ENCODE measurements at regions not wholly inside any gene's neighbourhood (a gene's known extent, or its start where the extent isn't known, plus 50 kb on each side); places are given as distances from the start of the nearest gene placed in this dataset.
A peak's percentile ranks its signal among the peaks of the same experiment; 100 is the strongest.
"Not testable (repeated sequence)": the region's sequence is repeated elsewhere in the genome, so short reads cannot be mapped to it uniquely, and the experiment has no call there.

DNA sequence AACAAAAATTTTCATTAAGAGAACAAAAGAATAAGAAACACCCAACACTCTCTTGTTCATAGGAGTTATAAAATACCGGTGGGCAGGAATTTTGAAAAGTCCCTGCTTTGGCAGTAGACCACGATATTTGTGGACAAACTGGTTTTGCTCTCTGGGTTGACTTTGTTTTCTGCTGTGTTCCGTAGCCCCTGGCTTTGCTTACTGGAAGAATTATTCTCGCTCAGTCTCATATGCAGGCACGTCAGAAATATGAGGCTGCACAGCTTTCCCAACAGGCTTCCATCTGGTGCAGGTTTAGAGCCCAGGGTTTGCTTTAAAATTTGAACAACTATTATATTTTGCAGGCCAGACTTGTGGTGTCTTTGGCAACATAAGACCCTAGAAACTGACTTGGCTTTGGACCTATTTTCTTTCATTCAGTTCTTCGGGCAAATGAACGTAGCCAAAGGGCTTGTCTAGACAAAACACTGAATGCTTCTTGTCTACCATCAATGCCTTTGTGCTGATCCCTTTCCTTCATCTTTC, 2012.6 kb downstream of the PCDH9 start:
- no peak overlapping the region for H3K23ac ChIP-seq (ENCODE audit: low read length)
- H3K18ac ChIP-seq (ENCODE audit: low read length): no peak overlapping the region
- H3K36me3 ChIP-seq (ENCODE audit: control insufficient read depth in 1 of 2, insufficient read depth in 2 of 2, low read length in 2 of 2): no peaks in the 10 kb centered on the region
- peak overlapping the region; percentile 33 for H2BK5ac ChIP-seq (ENCODE audit: low read depth, low read length, poor library complexity)
- H3K4me3 ChIP-seq (ENCODE audit: low read depth, low read length): no peak overlapping the region
- H3K4ac ChIP-seq (ENCODE audit: low read depth, low read length): no peak overlapping the region
- DNase-seq: peak; percentile 17 to 58
- H3K9ac ChIP-seq (ENCODE audit: low read length): no peak overlapping the region
- H2BK12ac ChIP-seq (ENCODE audit: low read length): peak overlapping the region; percentile 17
- H3K9me3 ChIP-seq (ENCODE audit: insufficient read depth, low read depth, low read length): no peaks in the 10 kb centered on the region
- no peak overlapping the region for H2AK5ac ChIP-seq (ENCODE audit: low read length)
- H3K4me2 ChIP-seq (ENCODE audit: low read length): no peak overlapping the region
- peak overlapping the region; percentile 54 for H4K8ac ChIP-seq (ENCODE audit: low read depth, low read length)
- H2AFZ ChIP-seq (ENCODE audit: insufficient read depth, low read length, poor library complexity): no peak overlapping the region
- H3K4me1 ChIP-seq (ENCODE audit: control insufficient read depth in 1 of 2, insufficient read depth in 2 of 2, low read length in 2 of 2): no peaks in the 10 kb centered on the region
- no peak overlapping the region for H3K14ac ChIP-seq (ENCODE audit: low read length)
- no peak overlapping the region for H4K12ac ChIP-seq (ENCODE audit: low read depth, low read length)
- H4K91ac ChIP-seq (ENCODE audit: low read depth, low read length): peak overlapping the region; percentile 2
- WGBS (ENCODE audit: extremely low coverage, insufficient coverage, insufficient read length): no CpG with 5 or more reads among the region's 7 CpGs
- no peaks in the 10 kb centered on the region for H3K79me2 ChIP-seq (ENCODE audit: control insufficient read depth, insufficient read depth, low read length, poor library complexity)
- no peaks in the 10 kb centered on the region for H3K27me3 ChIP-seq (ENCODE audit: insufficient read depth, low read length)
- H3K79me1 ChIP-seq (ENCODE audit: low read length): peaks cover 4% of the 10 kb centered on the region
- peak overlapping the region; percentile 74 for H3K27ac ChIP-seq (ENCODE audit: low read depth, low read length)
- peak overlapping the region; percentile 90 for H2BK120ac ChIP-seq (ENCODE audit: insufficient read depth, low read length, poor library complexity)

- DNase-seq; H3K27ac ChIP-seq (ENCODE audit: low read depth, low read length); H2BK5ac ChIP-seq (ENCODE audit: low read depth, low read length, poor library complexity); H3K23ac ChIP-seq (ENCODE audit: low read length); H4K12ac ChIP-seq (ENCODE audit: low read depth, low read length); H3K18ac ChIP-seq (ENCODE audit: low read length); H2AK5ac ChIP-seq (ENCODE audit: low read length); H3K4me2 ChIP-seq (ENCODE audit: low read length); H3K4ac ChIP-seq (ENCODE audit: low read depth, low read length); H3K27me3 ChIP-seq (ENCODE audit: insufficient read depth, low read length); H3K4me1 ChIP-seq (ENCODE audit: control insufficient read depth in 1 of 2, insufficient read depth in 2 of 2, low read length in 2 of 2); H4K8ac ChIP-seq (ENCODE audit: low read depth, low read length); H2BK120ac ChIP-seq (ENCODE audit: insufficient read depth, low read length, poor library complexity); H3K79me1 ChIP-seq (ENCODE audit: low read length); H3K79me2 ChIP-seq (ENCODE audit: control insufficient read depth, insufficient read depth, low read length, poor library complexity); H4K91ac ChIP-seq (ENCODE audit: low read depth, low read length); H2AFZ ChIP-seq (ENCODE audit: insufficient read depth, low read length, poor library complexity); H3K14ac ChIP-seq (ENCODE audit: low read length); H3K9ac ChIP-seq (ENCODE audit: low read length); H3K4me3 ChIP-seq (ENCODE audit: low read depth, low read length); H3K36me3 ChIP-seq (ENCODE audit: control insufficient read depth in 1 of 2, insufficient read depth in 2 of 2, low read length in 2 of 2); H2BK12ac ChIP-seq (ENCODE audit: low read length); H3K9me3 ChIP-seq (ENCODE audit: insufficient read depth, low read depth, low read length): not testable (repeated sequence)
- WGBS (ENCODE audit: extremely low coverage, insufficient coverage, insufficient read length): no CpG with 5 or more reads among the region's 2 CpGs
Measured at GRCh38 chr13:65202845-65203244, 2027.3 kb downstream of the PCDH9 start.

DNA sequence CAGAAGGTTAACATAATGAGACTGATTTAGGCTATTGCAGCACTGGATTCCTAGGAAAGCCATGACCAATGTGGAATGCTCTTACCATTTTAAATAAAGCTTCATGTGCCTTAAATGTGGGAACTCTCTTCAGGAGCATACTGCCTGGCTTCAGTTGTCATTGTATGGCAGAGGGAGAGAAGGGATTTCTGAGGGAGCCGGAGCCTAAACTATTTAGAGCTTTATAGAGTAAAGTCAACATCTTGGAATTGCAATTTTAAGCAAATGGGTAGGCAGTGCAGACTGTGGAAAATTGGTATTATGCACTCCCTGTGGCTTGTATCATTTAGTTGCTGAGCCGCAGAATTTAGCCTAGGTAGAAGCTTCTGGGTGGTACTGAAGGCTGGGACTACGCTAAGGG, 2041.4 kb downstream of the PCDH9 start:
- Histone ChIP-seq H3K4ac (ENCODE audit: low read depth, low read length) (no peak overlapping the region), H3K79me1 (ENCODE audit: low read length) (no peaks in the 10 kb centered on the region), H2BK12ac (ENCODE audit: low read length) (no peak overlapping the region), H4K12ac (ENCODE audit: low read depth, low read length) (no peak overlapping the region), H2BK5ac (ENCODE audit: low read depth, low read length, poor library complexity) (no peak overlapping the region), H3K9me3 (ENCODE audit: insufficient read depth, low read depth, low read length) (no peaks in the 10 kb centered on the region), H3K4me2 (ENCODE audit: low read length) (no peak overlapping the region), H4K91ac (ENCODE audit: low read depth, low read length) (no peak overlapping the region), H3K23ac (ENCODE audit: low read length) (no peak overlapping the region), H3K79me2 (ENCODE audit: control insufficient read depth, insufficient read depth, low read length, poor library complexity) (no peaks in the 10 kb centered on the region), H4K8ac (ENCODE audit: low read depth, low read length) (no peak overlapping the region), H3K18ac (ENCODE audit: low read length) (no peak overlapping the region), H2BK120ac (ENCODE audit: insufficient read depth, low read length, poor library complexity) (no peak overlapping the region), H3K4me1 (ENCODE audit: control insufficient read depth in 1 of 2, insufficient read depth in 2 of 2, low read length in 2 of 2) (no peaks in the 10 kb centered on the region), H3K27ac (ENCODE audit: low read depth, low read length) (no peak overlapping the region), H2AK5ac (ENCODE audit: low read length) (no peak overlapping the region), H3K4me3 (ENCODE audit: low read depth, low read length) (no peak overlapping the region), H3K9ac (ENCODE audit: low read length) (no peak overlapping the region), H3K36me3 (ENCODE audit: control insufficient read depth in 1 of 2, insufficient read depth in 2 of 2, low read length in 2 of 2) (no peaks in the 10 kb centered on the region), H2AFZ (ENCODE audit: insufficient read depth, low read length, poor library complexity) (no peak overlapping the region), H3K27me3 (ENCODE audit: insufficient read depth, low read length) (no peaks in the 10 kb centered on the region), H3K14ac (ENCODE audit: low read length) (no peak overlapping the region)
- WGBS (ENCODE audit: extremely low coverage, insufficient coverage, insufficient read length): no CpG with 5 or more reads among the region's 3 CpGs
- DNase-seq: no peak

DNA sequence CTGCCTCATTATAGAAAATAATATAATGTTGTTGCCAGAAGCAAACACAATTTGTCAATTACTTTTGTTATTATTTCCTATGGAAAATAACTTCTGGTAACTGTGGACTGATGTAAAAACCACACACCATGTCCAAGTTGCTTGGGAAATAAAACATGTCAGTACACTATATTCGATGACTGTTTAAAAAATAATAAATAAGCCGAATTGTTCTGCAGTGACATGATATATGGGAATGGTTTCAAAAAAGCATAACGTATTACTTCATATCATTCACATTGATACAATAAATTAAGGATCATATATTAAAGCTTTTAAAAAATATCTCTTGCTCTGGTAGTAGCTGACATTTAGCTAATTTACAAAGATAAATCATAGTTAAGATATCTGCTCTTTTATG, 2062.1 kb downstream of the PCDH9 start:
- H3K36me3 ChIP-seq (ENCODE audit: control insufficient read depth in 1 of 2, insufficient read depth in 2 of 2, low read length in 2 of 2): no peaks in the 10 kb centered on the region
- H3K27me3 ChIP-seq (ENCODE audit: insufficient read depth, low read length): no peaks in the 10 kb centered on the region
- no peak overlapping the region for H3K14ac ChIP-seq (ENCODE audit: low read length)
- no peaks in the 10 kb centered on the region for H3K9me3 ChIP-seq (ENCODE audit: insufficient read depth, low read depth, low read length)
- H3K9ac ChIP-seq (ENCODE audit: low read length): no peak overlapping the region
- H4K8ac ChIP-seq (ENCODE audit: low read depth, low read length): no peak overlapping the region
- no peak for DNase-seq
- H3K18ac ChIP-seq (ENCODE audit: low read length): no peak overlapping the region
- H3K79me1 ChIP-seq (ENCODE audit: low read length): no peaks in the 10 kb centered on the region
- no peaks in the 10 kb centered on the region for H3K4me1 ChIP-seq (ENCODE audit: control insufficient read depth in 1 of 2, insufficient read depth in 2 of 2, low read length in 2 of 2)
- no peak overlapping the region for H3K4me3 ChIP-seq (ENCODE audit: low read depth, low read length)
- no peak overlapping the region for H2BK5ac ChIP-seq (ENCODE audit: low read depth, low read length, poor library complexity)
- H3K23ac ChIP-seq (ENCODE audit: low read length): no peak overlapping the region
- no peak overlapping the region for H4K91ac ChIP-seq (ENCODE audit: low read depth, low read length)
- no CpG with 5 or more reads among the region's 3 CpGs for WGBS (ENCODE audit: extremely low coverage, insufficient coverage, insufficient read length)
- H2BK120ac ChIP-seq (ENCODE audit: insufficient read depth, low read length, poor library complexity): no peak overlapping the region
- H2AFZ ChIP-seq (ENCODE audit: insufficient read depth, low read length, poor library complexity): no peak overlapping the region
- H3K4me2 ChIP-seq (ENCODE audit: low read length): no peak overlapping the region
- H2BK12ac ChIP-seq (ENCODE audit: low read length): no peak overlapping the region
- no peak overlapping the region for H2AK5ac ChIP-seq (ENCODE audit: low read length)
- H4K12ac ChIP-seq (ENCODE audit: low read depth, low read length): no peak overlapping the region
- no peaks in the 10 kb centered on the region for H3K79me2 ChIP-seq (ENCODE audit: control insufficient read depth, insufficient read depth, low read length, poor library complexity)
- no peak overlapping the region for H3K27ac ChIP-seq (ENCODE audit: low read depth, low read length)
- no peak overlapping the region for H3K4ac ChIP-seq (ENCODE audit: low read depth, low read length)
